ENCODE measurements at regions not wholly inside any gene's neighbourhood (a gene's known extent, or its start where the extent isn't known, plus 50 kb on each side); places are given as distances from the start of the nearest gene placed in this dataset.

GRCh38 chr13:74574964-74575728, 440.9 kb upstream of the KLF12 start:
- Mint-ChIP-seq H3K4me3 (peak overlapping the region; percentile 70 to 82), H3K27ac (no peak overlapping the region), H3K9me3 (no peaks in the 10 kb centered on the region), H3K27me3 (ENCODE audit: low read depth) (peaks cover 34% of the 10 kb centered on the region), H3K4me1 (ENCODE audit: low read depth) (peaks cover 16% of the 10 kb centered on the region), H3K36me3 (ENCODE audit: insufficient read depth in 2 of 2) (peaks cover 0 to 2% of the 10 kb centered on the region in 2 donors)
- DNase-seq (no peak), ATAC-seq (replicated peaks in 1 of 2) (peak; percentile 7 to 39)

GRCh38 chr13:74573654-74574053, 439.4 kb upstream of the KLF12 start:
- DNase-seq, result peak; percentile 16 to 42
- Mint-ChIP-seq H3K9me3 (no peaks in the 10 kb centered on the region), H3K4me3 (no peak overlapping the region)

GRCh38 chr13:74571811-74572210, 437.6 kb upstream of the KLF12 start:
- Mint-ChIP-seq H3K36me3 (ENCODE audit: insufficient read depth in 2 of 2) (peaks cover 0 to 2% of the 10 kb centered on the region in 2 donors), H3K27ac (no peak overlapping the region), H3K9me3 (no peaks in the 10 kb centered on the region), H3K4me3 (no peak overlapping the region), H3K4me1 (ENCODE audit: low read depth) (peaks cover 16% of the 10 kb centered on the region), H3K27me3 (ENCODE audit: low read depth) (peaks cover 31% of the 10 kb centered on the region)
- DNase-seq, result no peak
- ATAC-seq (replicated peaks in 1 of 2), result no peak

More at GRCh38 chr13:74573654-74574053, 439.4 kb upstream of the KLF12 start:
- Mint-ChIP-seq H3K27ac (no peak overlapping the region), H3K27me3 (ENCODE audit: low read depth) (peaks cover 34% of the 10 kb centered on the region), H3K4me1 (ENCODE audit: low read depth) (peaks cover 16% of the 10 kb centered on the region), H3K36me3 (ENCODE audit: insufficient read depth in 2 of 2) (peaks cover 0 to 2% of the 10 kb centered on the region in 2 donors)
- no peak for ATAC-seq (replicated peaks in 1 of 2)

GRCh38 chr13:74570834-74571233, 436.6 kb upstream of the KLF12 start:
- ATAC-seq (replicated peaks in 1 of 2) (peak in 1 of 2 donors; percentile 35), DNase-seq (no peak)
- Mint-ChIP-seq H3K9me3 (no peaks in the 10 kb centered on the region), H3K36me3 (ENCODE audit: insufficient read depth in 2 of 2) (peaks cover 0 to 2% of the 10 kb centered on the region in 2 donors), H3K4me1 (ENCODE audit: low read depth) (peaks cover 7% of the 10 kb centered on the region), H3K27me3 (ENCODE audit: low read depth) (peaks cover 21% of the 10 kb centered on the region), H3K27ac (no peak overlapping the region), H3K4me3 (no peak overlapping the region)

GRCh38 chr13:74570046-74570445, 435.8 kb upstream of the KLF12 start:
- ATAC-seq (replicated peaks in 1 of 2) (no peak), DNase-seq (no peak)
- Mint-ChIP-seq H3K27me3 (ENCODE audit: low read depth) (peaks cover 15% of the 10 kb centered on the region), H3K36me3 (ENCODE audit: insufficient read depth in 2 of 2) (peaks cover 0 to 2% of the 10 kb centered on the region in 2 donors), H3K9me3 (no peaks in the 10 kb centered on the region), H3K4me1 (ENCODE audit: low read depth) (peaks cover 1% of the 10 kb centered on the region), H3K4me3 (no peak overlapping the region), H3K27ac (no peak overlapping the region)

- DNase-seq (no peak), ATAC-seq (replicated peaks in 1 of 2) (no peak)
- Mint-ChIP-seq H3K4me3 (no peak overlapping the region), H3K4me1 (ENCODE audit: low read depth) (no peaks in the 10 kb centered on the region), H3K36me3 (ENCODE audit: insufficient read depth in 2 of 2) (no peaks in the 10 kb centered on the region), H3K27ac (no peak overlapping the region), H3K9me3 (no peaks in the 10 kb centered on the region), H3K27me3 (ENCODE audit: low read depth) (peaks cover 7% of the 10 kb centered on the region)
These were observed 435.0 kb upstream of the KLF12 start for GRCh38 chr13:74569251-74569650.

- Mint-ChIP-seq H3K4me3 (no peak overlapping the region), H3K4me1 (ENCODE audit: low read depth) (no peaks in the 10 kb centered on the region)
- ATAC-seq (replicated peaks in 1 of 2), result no peak
These were observed 433.3 kb upstream of the KLF12 start for GRCh38 chr13:74567485-74567884.

GRCh38 chr13:74562381-74562780, 428.2 kb upstream of the KLF12 start:
- H3K27ac Mint-ChIP-seq, result no peak overlapping the region
- H3K36me3 Mint-ChIP-seq (ENCODE audit: insufficient read depth in 2 of 2), result no peaks in the 10 kb centered on the region
- DNase-seq (no peak), ATAC-seq (replicated peaks in 1 of 2) (no peak)
- no peak overlapping the region for H3K4me3 Mint-ChIP-seq
- no peaks in the 10 kb centered on the region for H3K9me3 Mint-ChIP-seq
- no peaks in the 10 kb centered on the region for H3K27me3 Mint-ChIP-seq (ENCODE audit: low read depth)
- H3K4me1 Mint-ChIP-seq (ENCODE audit: low read depth), result no peaks in the 10 kb centered on the region

More at GRCh38 chr13:74567485-74567884, 433.3 kb upstream of the KLF12 start:
- no peaks in the 10 kb centered on the region for H3K9me3 Mint-ChIP-seq
- DNase-seq, result no peak
- H3K27me3 Mint-ChIP-seq (ENCODE audit: low read depth), result no peaks in the 10 kb centered on the region
- no peak overlapping the region for H3K27ac Mint-ChIP-seq
- no peaks in the 10 kb centered on the region for H3K36me3 Mint-ChIP-seq (ENCODE audit: insufficient read depth in 2 of 2)

GRCh38 chr13:74561155-74561554, 427.0 kb upstream of the KLF12 start:
- H3K27me3 Mint-ChIP-seq (ENCODE audit: low read depth), result no peaks in the 10 kb centered on the region
- H3K4me1 Mint-ChIP-seq (ENCODE audit: low read depth), result no peaks in the 10 kb centered on the region
- no peaks in the 10 kb centered on the region for H3K36me3 Mint-ChIP-seq (ENCODE audit: insufficient read depth in 2 of 2)
- no peak overlapping the region for H3K4me3 Mint-ChIP-seq
- ATAC-seq (replicated peaks in 1 of 2), result no peak
- no peaks in the 10 kb centered on the region for H3K9me3 Mint-ChIP-seq
- H3K27ac Mint-ChIP-seq, result no peak overlapping the region
- no peak for DNase-seq

- no peak for ATAC-seq (replicated peaks in 1 of 2)
- H3K4me1 Mint-ChIP-seq (ENCODE audit: low read depth), result no peaks in the 10 kb centered on the region
- no peak overlapping the region for H3K27ac Mint-ChIP-seq
- H3K4me3 Mint-ChIP-seq, result no peak overlapping the region
- no peaks in the 10 kb centered on the region for H3K27me3 Mint-ChIP-seq (ENCODE audit: low read depth)
- DNase-seq, result no peak
- H3K9me3 Mint-ChIP-seq, result no peaks in the 10 kb centered on the region
- H3K36me3 Mint-ChIP-seq (ENCODE audit: insufficient read depth in 2 of 2), result no peaks in the 10 kb centered on the region
These were observed 426.1 kb upstream of the KLF12 start for GRCh38 chr13:74560325-74560724.

- ATAC-seq (replicated peaks in 1 of 2), result no peak
- Mint-ChIP-seq H3K9me3 (no peaks in the 10 kb centered on the region), H3K27me3 (ENCODE audit: low read depth) (no peaks in the 10 kb centered on the region), H3K36me3 (ENCODE audit: insufficient read depth in 2 of 2) (no peaks in the 10 kb centered on the region), H3K4me1 (ENCODE audit: low read depth) (no peaks in the 10 kb centered on the region), H3K4me3 (no peak overlapping the region), H3K27ac (no peak overlapping the region)
- DNase-seq, result no peak
These were observed 423.7 kb upstream of the KLF12 start for GRCh38 chr13:74557870-74558269.

- no peak overlapping the region for H3K4me3 Mint-ChIP-seq
- H3K27me3 Mint-ChIP-seq (ENCODE audit: low read depth), result no peaks in the 10 kb centered on the region
- no peaks in the 10 kb centered on the region for H3K36me3 Mint-ChIP-seq (ENCODE audit: insufficient read depth in 2 of 2)
- no peaks in the 10 kb centered on the region for H3K4me1 Mint-ChIP-seq (ENCODE audit: low read depth)
- H3K27ac Mint-ChIP-seq, result no peak overlapping the region
- no peaks in the 10 kb centered on the region for H3K9me3 Mint-ChIP-seq
- DNase-seq, result no peak
- no peak for ATAC-seq (replicated peaks in 1 of 2)
These were observed 421.6 kb upstream of the KLF12 start for GRCh38 chr13:74555651-74556420.

GRCh38 chr13:74555276-74555625, 421.0 kb upstream of the KLF12 start:
- DNase-seq (no peak), ATAC-seq (replicated peaks in 1 of 2) (no peak)
- Mint-ChIP-seq H3K27ac (no peak overlapping the region), H3K27me3 (ENCODE audit: low read depth) (no peaks in the 10 kb centered on the region), H3K9me3 (no peaks in the 10 kb centered on the region), H3K4me3 (no peak overlapping the region), H3K36me3 (ENCODE audit: insufficient read depth in 2 of 2) (no peaks in the 10 kb centered on the region), H3K4me1 (ENCODE audit: low read depth) (peaks cover 1% of the 10 kb centered on the region)

Measured in activated T-cell treated with anti-CD3 and anti-CD28 coated beads, Interleukin-2, amount 50 U/mL, for 72 hours (primary cell).